ENCODE measurements at regions not wholly inside any gene's neighbourhood (a gene's known extent, or its start where the extent isn't known, plus 50 kb on each side); places are given as distances from the start of the nearest gene placed in this dataset.

- no peaks in the 10 kb centered on the region for H3K36me3 ChIP-seq
- no peak for DNase-seq (ENCODE audit: extremely low spot score in 2 of 2)
- H3K27me3 ChIP-seq, result no peaks in the 10 kb centered on the region
- H3K27ac ChIP-seq, result no peak overlapping the region
- H3K9me3 ChIP-seq, result no peaks in the 10 kb centered on the region
- TF ChIP-seq CTCF (IDR thresholded peaks at IDR 0.05) (no peak), POLR2A (IDR thresholded peaks at IDR 0.05) (no peak)
- H3K4me1 ChIP-seq, result no peaks in the 10 kb centered on the region
- no peak overlapping the region for H3K4me3 ChIP-seq
- intact Hi-C loops (cut with DNase I), result no loop called here
These were observed 122.5 kb upstream of the CLNK start for GRCh38 chr4:10806953-10807645.

- DNase-seq (ENCODE audit: extremely low spot score in 2 of 2), result no peak
- Histone ChIP-seq H3K4me3 (no peak overlapping the region), H3K36me3 (no peaks in the 10 kb centered on the region), H3K27me3 (no peaks in the 10 kb centered on the region), H3K4me1 (no peaks in the 10 kb centered on the region), H3K9me3 (no peaks in the 10 kb centered on the region), H3K27ac (no peak overlapping the region)
- TF ChIP-seq POLR2A (IDR thresholded peaks at IDR 0.05) (no peak), POLR2AphosphoS5 (IDR thresholded peaks at IDR 0.05; ENCODE audit: insufficient read depth in 1 of 2, low read depth in 1 of 2) (no peak), CTCF (IDR thresholded peaks at IDR 0.05) (no peak)
- intact Hi-C loops (cut with DNase I), result no loop called here
These were observed 119.3 kb upstream of the CLNK start for GRCh38 chr4:10803713-10804343.

- Histone ChIP-seq H3K27me3 (no peaks in the 10 kb centered on the region), H3K4me3 (no peak overlapping the region), H3K27ac (no peak overlapping the region), H3K36me3 (no peaks in the 10 kb centered on the region), H3K4me1 (no peaks in the 10 kb centered on the region), H3K9me3 (no peaks in the 10 kb centered on the region)
- DNase-seq (ENCODE audit: extremely low spot score in 2 of 2), result no peak
- no peak for TF ChIP-seq CTCF (IDR thresholded peaks at IDR 0.05)
- TF ChIP-seq POLR2A (IDR thresholded peaks at IDR 0.05), result no peak
- no peak for TF ChIP-seq POLR2AphosphoS5 (IDR thresholded peaks at IDR 0.05; ENCODE audit: insufficient read depth in 1 of 2, low read depth in 1 of 2)
- intact Hi-C loops (cut with DNase I), result no loop called here
These were observed 102.8 kb upstream of the CLNK start for GRCh38 chr4:10787365-10787764.

- Histone ChIP-seq H3K4me3 (no peak overlapping the region), H3K27ac (no peak overlapping the region), H3K36me3 (no peaks in the 10 kb centered on the region), H3K27me3 (no peaks in the 10 kb centered on the region), H3K9me3 (no peaks in the 10 kb centered on the region), H3K4me1 (no peaks in the 10 kb centered on the region)
- TF ChIP-seq POLR2AphosphoS5 (IDR thresholded peaks at IDR 0.05; ENCODE audit: insufficient read depth in 1 of 2, low read depth in 1 of 2) (no peak), POLR2A (IDR thresholded peaks at IDR 0.05) (no peak), CTCF (IDR thresholded peaks at IDR 0.05) (no peak)
- no peak for DNase-seq (ENCODE audit: extremely low spot score in 2 of 2)
- intact Hi-C loops (cut with DNase I), result no loop called here
These were observed 100.1 kb upstream of the CLNK start for GRCh38 chr4:10784621-10785020.

- no peak for TF ChIP-seq POLR2AphosphoS5 (IDR thresholded peaks at IDR 0.05; ENCODE audit: insufficient read depth in 1 of 2, low read depth in 1 of 2)
- no peaks in the 10 kb centered on the region for H3K27me3 ChIP-seq
- intact Hi-C loops (cut with DNase I), result no loop called here
- DNase-seq (ENCODE audit: extremely low spot score in 2 of 2), result no peak
- no peaks in the 10 kb centered on the region for H3K36me3 ChIP-seq
- H3K4me3 ChIP-seq, result no peak overlapping the region
- H3K9me3 ChIP-seq, result no peaks in the 10 kb centered on the region
- no peaks in the 10 kb centered on the region for H3K4me1 ChIP-seq
- H3K27ac ChIP-seq, result no peak overlapping the region
These were observed 98.8 kb upstream of the CLNK start for GRCh38 chr4:10783351-10783750.
